Mesendoderm (in vitro differentiated cells): ENCODE measurements at regions not wholly inside any gene's neighbourhood (a gene's known extent, or its start where the extent isn't known, plus 50 kb on each side); places are given as distances from the start of the nearest gene placed in this dataset.
"Not testable (repeated sequence)": the region's sequence is repeated elsewhere in the genome, so short reads cannot be mapped to it uniquely, and the experiment has no call there.

Experiments used
- DNase-seq: peaks from one replicate; pipeline ENCODE4 v3.0.0; 2013
- H2AK5ac ChIP-seq: 2 replicates; pipeline ENCODE4 v1.6.1; 2013; ENCODE audit warnings: low read length, inconsistent platforms
- H2BK120ac ChIP-seq: 2 replicates; pipeline ENCODE4 v1.6.1; 2013; ENCODE audit warnings: low read depth, mild to moderate bottlenecking, low read length, moderate library complexity, mixed read lengths
- H2BK15ac ChIP-seq: replicated peaks from 2 replicates; pipeline ENCODE4 v1.6.1; 2013; ENCODE audit warnings: low read depth, mild to moderate bottlenecking, moderate library complexity
- H2BK5ac ChIP-seq: 2 replicates; pipeline ENCODE4 v1.6.1; 2013; ENCODE audit warnings: low read length, inconsistent platforms
- H3K18ac ChIP-seq: 2 replicates; pipeline ENCODE4 v1.6.1; 2013; ENCODE audit warnings: mild to moderate bottlenecking, low read length, mixed read lengths
- H3K23ac ChIP-seq: one replicate; pipeline ENCODE4 v1.6.1; 2013; ENCODE audit warnings: low read length
- H3K27ac ChIP-seq: 2 replicates; pipeline ENCODE4 v1.5.1; 2013; ENCODE audit warnings: low read depth, mild to moderate bottlenecking, inconsistent platforms, low read length, moderate library complexity
- H3K27me3 ChIP-seq: 2 replicates; pipeline ENCODE4 v1.6.1; 2013; ENCODE audit warnings: low read length, control low read depth, mild to moderate bottlenecking, inconsistent platforms; ENCODE audit not compliant: insufficient read depth, poor library complexity
- H3K36me3 ChIP-seq: 2 replicates; pipeline ENCODE4 v1.6.1; 2013; ENCODE audit warnings: low read length, inconsistent platforms; ENCODE audit not compliant: control insufficient read depth, insufficient read depth
- H3K4ac ChIP-seq: one replicate; pipeline ENCODE4 v1.6.1; 2013; ENCODE audit warnings: low read depth, mild to moderate bottlenecking, low read length, moderate library complexity
- H3K4me1 ChIP-seq: 2 replicates; pipeline ENCODE4 v1.6.1; 2013; ENCODE audit warnings: low read depth, low read length, inconsistent platforms; ENCODE audit not compliant: control insufficient read depth
- H3K4me2 ChIP-seq: 2 replicates; pipeline ENCODE4 v1.6.1; 2013; ENCODE audit warnings: low read length
- H3K4me3 ChIP-seq: 2 replicates; pipeline ENCODE4 v1.5.1; 2013; ENCODE audit warnings: mild to moderate bottlenecking, low read length
- H3K56ac ChIP-seq: one replicate; pipeline ENCODE4 v1.6.1; 2013; ENCODE audit warnings: low read length
- H3K79me1 ChIP-seq: 2 replicates; pipeline ENCODE4 v1.6.1; 2013; ENCODE audit warnings: low read length, inconsistent platforms
- H3K79me2 ChIP-seq: 2 replicates; pipeline ENCODE4 v1.6.1; 2013; ENCODE audit warnings: mild to moderate bottlenecking, low read length; ENCODE audit not compliant: control insufficient read depth, insufficient read depth
- H3K9ac ChIP-seq: 2 replicates; pipeline ENCODE4 v1.6.1; 2013; ENCODE audit warnings: low read length, inconsistent platforms
- H4K5ac ChIP-seq: one replicate; pipeline ENCODE4 v1.6.1; 2013; ENCODE audit warnings: low read length
- H4K8ac ChIP-seq: one replicate; pipeline ENCODE4 v1.6.1; 2013; ENCODE audit warnings: low read depth, mild to moderate bottlenecking, control low read depth, low read length, moderate library complexity
- WGBS: extraction: QIAGEN DNeasy Blood & Tissue Kit; methylation state at CpG from one replicate; pipeline ENCODE4 v1.1.7; 2013; ENCODE audit warnings: low lambda C conversion rate, missing lambda C conversion rate; ENCODE audit not compliant: insufficient coverage; ENCODE audit errors: extremely low coverage; 5-methylcytosine and 5-hydroxymethylcytosine counted together

DNA sequence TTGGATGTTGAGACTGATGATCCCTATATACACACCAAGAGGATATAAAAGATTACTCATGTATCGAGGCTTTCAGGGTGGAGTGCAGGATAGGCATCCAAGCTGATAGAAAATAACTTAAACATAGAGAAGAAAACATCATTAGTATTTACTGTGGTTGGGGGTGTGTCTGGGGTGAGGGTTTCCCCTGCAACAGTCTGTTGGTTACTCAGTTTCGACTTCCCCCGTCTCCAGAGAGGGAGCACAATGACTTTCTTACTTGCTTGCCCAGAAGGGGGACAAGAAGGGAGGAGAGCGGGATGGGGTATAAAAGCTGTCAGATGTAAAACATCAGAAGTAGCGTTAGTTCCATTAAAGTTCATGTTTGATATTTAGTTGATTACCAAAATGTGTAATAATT is 717.4 kb upstream of the ZP4 start:
- Histone ChIP-seq H2BK5ac (no peak overlapping the region), H4K5ac (no peak overlapping the region), H4K8ac (no peak overlapping the region)

DNA sequence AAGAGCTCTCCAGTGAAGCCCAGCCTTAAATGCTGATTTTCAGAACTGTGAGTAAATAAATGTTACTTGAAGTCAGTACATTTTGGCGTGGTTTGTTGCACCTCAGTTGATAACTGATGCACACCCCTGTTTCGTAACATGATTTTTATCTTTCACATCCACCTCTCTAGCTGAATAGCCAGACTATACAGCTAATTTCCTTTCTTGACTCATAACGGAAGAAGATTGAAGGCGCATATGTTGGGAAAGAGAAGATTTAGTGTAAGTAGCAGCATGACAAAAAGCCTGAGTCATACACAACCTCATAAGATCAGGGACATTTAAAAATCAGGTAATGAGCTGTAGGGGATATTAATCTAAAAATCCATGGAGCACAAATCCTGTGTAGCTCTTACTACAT is 716.2 kb upstream of the ZP4 start:
- Histone ChIP-seq H3K36me3 (no peaks in the 10 kb centered on the region), H2BK15ac (no peak overlapping the region), H3K9ac (no peak overlapping the region), H3K27me3 (no peaks in the 10 kb centered on the region), H3K4ac (no peak overlapping the region), H2BK5ac (no peak overlapping the region), H4K8ac (no peak overlapping the region), H3K79me1 (no peaks in the 10 kb centered on the region), H3K18ac (no peak overlapping the region), H3K4me3 (no peak overlapping the region), H3K4me2 (no peak overlapping the region), H3K79me2 (no peaks in the 10 kb centered on the region), H3K56ac (no peak overlapping the region), H3K27ac (no peak overlapping the region), H2BK120ac (no peak overlapping the region), H3K23ac (no peak overlapping the region), H3K4me1 (no peaks in the 10 kb centered on the region), H4K5ac (no peak overlapping the region), H2AK5ac (no peak overlapping the region)
- no CpG with 5 or more reads among the region's 4 CpGs for WGBS
- no peak for DNase-seq

More for the DNA sequence above, 717.4 kb upstream of the ZP4 start:
- Histone ChIP-seq H2BK15ac (no peak overlapping the region), H3K23ac (no peak overlapping the region), H3K18ac (no peak overlapping the region), H3K9ac (no peak overlapping the region), H3K79me2 (no peaks in the 10 kb centered on the region), H2AK5ac (no peak overlapping the region), H3K4me3 (no peak overlapping the region), H3K4me2 (no peak overlapping the region), H3K79me1 (no peaks in the 10 kb centered on the region), H3K4ac (no peak overlapping the region), H3K27ac (no peak overlapping the region), H3K4me1 (no peaks in the 10 kb centered on the region), H3K56ac (no peak overlapping the region), H3K36me3 (no peaks in the 10 kb centered on the region), H3K27me3 (no peaks in the 10 kb centered on the region), H2BK120ac (no peak overlapping the region)
- DNase-seq, result no peak
- no CpG with 5 or more reads among the region's 5 CpGs for WGBS

DNA sequence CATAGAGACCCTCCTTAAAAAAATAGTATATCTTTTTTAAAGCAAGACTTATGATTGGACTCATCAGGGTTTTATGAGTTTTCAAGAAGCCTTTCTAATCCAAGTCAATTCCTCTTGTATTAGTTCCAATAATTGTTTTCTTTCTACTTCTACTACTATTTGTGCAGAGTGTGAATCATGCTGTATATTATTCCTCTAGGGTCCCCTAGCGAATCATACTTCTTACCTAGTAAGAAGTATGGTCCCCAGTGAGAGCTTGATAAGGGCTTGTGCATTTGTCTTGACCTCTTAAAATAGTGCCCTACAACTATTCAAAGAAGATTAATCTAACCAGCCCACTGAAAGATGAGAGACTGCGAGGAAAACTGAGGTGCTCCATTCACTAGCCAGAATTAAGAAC is 715.7 kb upstream of the ZP4 start:
- Histone ChIP-seq H4K8ac (no peak overlapping the region), H3K18ac (no peak overlapping the region), H3K27ac (no peak overlapping the region), H3K4me2 (no peak overlapping the region), H3K9ac (no peak overlapping the region), H2BK5ac (no peak overlapping the region), H2BK15ac (no peak overlapping the region), H2BK120ac (no peak overlapping the region), H2AK5ac (no peak overlapping the region), H3K4me3 (no peak overlapping the region), H3K4me1 (no peaks in the 10 kb centered on the region), H3K27me3 (no peaks in the 10 kb centered on the region), H3K56ac (no peak overlapping the region), H3K4ac (no peak overlapping the region), H4K5ac (no peak overlapping the region), H3K79me1 (no peaks in the 10 kb centered on the region), H3K23ac (no peak overlapping the region), H3K36me3 (no peaks in the 10 kb centered on the region), H3K79me2 (no peaks in the 10 kb centered on the region)
- DNase-seq, result no peak
- no CpG with 5 or more reads among the region's 2 CpGs for WGBS

DNA sequence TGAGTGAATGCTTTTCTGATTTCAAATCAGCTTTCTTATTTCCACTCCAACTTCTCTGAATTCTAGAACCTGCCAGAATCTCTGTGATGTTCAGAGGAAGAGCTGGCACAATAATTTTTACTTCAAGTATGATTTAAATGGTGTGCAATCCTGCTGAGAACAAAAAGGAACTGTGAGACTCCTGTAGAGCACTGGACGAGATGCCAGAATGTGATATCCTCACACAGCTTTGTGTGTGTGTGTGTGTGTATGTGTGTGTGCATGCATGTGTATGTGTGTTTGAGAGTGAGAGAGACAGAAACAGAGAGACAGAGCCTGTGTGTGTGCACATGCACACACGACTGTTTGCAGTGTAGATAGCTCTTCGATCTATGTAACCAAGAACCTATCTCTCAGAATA is 713.6 kb upstream of the ZP4 start:
- no peak overlapping the region for H3K4me2 ChIP-seq
- WGBS, result no CpG with 5 or more reads among the region's 3 CpGs

DNA sequence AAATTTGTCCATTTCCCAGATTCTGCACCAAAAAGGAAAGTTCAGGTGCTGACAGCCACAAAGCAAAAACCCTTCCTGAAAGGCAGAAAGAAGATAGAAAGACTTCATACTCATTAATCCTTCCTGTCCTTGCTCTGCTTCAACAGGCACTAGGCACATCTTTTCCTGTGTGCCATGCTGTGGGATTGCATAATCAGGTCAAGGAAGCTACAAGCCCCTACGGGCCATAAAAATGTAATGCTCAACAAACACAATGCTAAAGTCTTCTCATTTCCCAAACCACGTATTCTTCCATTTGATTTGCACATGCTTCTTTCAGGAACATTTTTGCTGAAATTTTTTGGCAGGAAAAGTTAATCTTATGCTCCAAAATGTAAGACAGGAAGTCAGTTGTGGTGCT is 710.9 kb upstream of the ZP4 start:
- H3K4me2 ChIP-seq, H2BK5ac ChIP-seq, H2BK15ac ChIP-seq, H3K56ac ChIP-seq, H3K79me2 ChIP-seq, H3K23ac ChIP-seq, H3K4me3 ChIP-seq, H3K27me3 ChIP-seq, H3K36me3 ChIP-seq, H3K9ac ChIP-seq, H2AK5ac ChIP-seq, H3K27ac ChIP-seq, H3K4me1 ChIP-seq, H4K8ac ChIP-seq, DNase-seq, H3K4ac ChIP-seq, H2BK120ac ChIP-seq, H3K79me1 ChIP-seq, H3K18ac ChIP-seq, H4K5ac ChIP-seq: not testable (repeated sequence)
- WGBS, result no CpG with 5 or more reads among the region's 2 CpGs

More for the DNA sequence above, 713.6 kb upstream of the ZP4 start:
- Histone ChIP-seq H3K4ac (no peak overlapping the region), H4K8ac (no peak overlapping the region), H3K27ac (no peak overlapping the region), H3K79me2 (no peaks in the 10 kb centered on the region), H3K4me1 (no peaks in the 10 kb centered on the region), H4K5ac (no peak overlapping the region), H2BK5ac (no peak overlapping the region), H3K27me3 (no peaks in the 10 kb centered on the region), H2BK15ac (no peak overlapping the region), H3K4me3 (no peak overlapping the region), H3K56ac (no peak overlapping the region), H2BK120ac (no peak overlapping the region), H3K79me1 (no peaks in the 10 kb centered on the region), H3K23ac (no peak overlapping the region), H2AK5ac (no peak overlapping the region), H3K18ac (no peak overlapping the region), H3K9ac (no peak overlapping the region), H3K36me3 (no peaks in the 10 kb centered on the region)
- no peak for DNase-seq

DNA sequence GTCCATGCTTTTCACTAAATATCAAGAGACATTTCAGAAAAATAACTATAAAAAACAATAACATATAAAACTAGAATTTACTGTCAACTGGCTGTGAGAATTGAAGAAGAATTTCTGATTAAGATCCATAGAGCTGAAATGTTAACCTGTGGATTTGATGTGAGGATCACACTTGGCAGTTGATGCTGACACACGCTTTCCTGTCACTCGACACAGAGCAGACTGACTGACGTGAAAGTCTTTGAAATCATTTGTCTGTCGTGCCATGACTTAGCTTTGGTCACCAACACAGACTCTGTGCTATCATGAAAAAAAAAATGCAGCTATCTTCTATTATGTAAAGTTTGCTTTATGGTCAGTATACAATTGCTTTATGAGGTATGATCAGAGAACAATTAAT is 706.0 kb upstream of the ZP4 start:
- Histone ChIP-seq H3K4me1 (no peaks in the 10 kb centered on the region), H3K4me2 (no peak overlapping the region), H4K8ac (no peak overlapping the region), H3K18ac (no peak overlapping the region), H3K36me3 (no peaks in the 10 kb centered on the region), H3K23ac (no peak overlapping the region), H3K27ac (no peak overlapping the region), H3K9ac (no peak overlapping the region), H3K4me3 (no peak overlapping the region), H3K56ac (no peak overlapping the region), H3K27me3 (no peaks in the 10 kb centered on the region), H2AK5ac (no peak overlapping the region), H4K5ac (no peak overlapping the region), H2BK15ac (no peak overlapping the region), H2BK120ac (no peak overlapping the region), H3K4ac (no peak overlapping the region), H3K79me2 (no peaks in the 10 kb centered on the region), H2BK5ac (no peak overlapping the region), H3K79me1 (no peaks in the 10 kb centered on the region)
- WGBS, result no CpG with 5 or more reads among the region's 4 CpGs
- no peak for DNase-seq
